ENCODE measurements at regions not wholly inside any gene's neighbourhood (a gene's known extent, or its start where the extent isn't known, plus 50 kb on each side); places are given as distances from the start of the nearest gene placed in this dataset.

DNA sequence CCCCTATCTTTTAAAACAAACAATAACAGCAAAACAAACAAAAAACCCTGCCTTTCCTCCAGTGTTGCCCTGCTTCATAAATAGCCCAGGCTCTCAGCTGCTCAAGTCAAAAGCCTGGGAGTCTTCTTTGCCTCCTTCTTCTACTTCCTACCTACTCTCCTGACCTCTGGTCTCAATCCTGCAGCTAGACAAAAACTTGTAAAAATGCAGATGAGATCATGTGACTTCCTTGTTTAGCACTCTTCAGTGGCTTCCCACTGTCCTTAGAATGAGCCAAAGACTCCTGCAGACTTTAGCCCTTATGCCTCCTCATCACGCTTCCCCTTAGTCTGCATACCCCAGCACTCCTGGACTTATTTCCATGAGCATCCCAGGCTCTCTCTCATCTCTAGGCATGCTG, 55.0 kb upstream of the ZNF644 start:
- no peak overlapping the region for H3K4me3 ChIP-seq (replicated peaks; ENCODE audit: low read depth, low read length)
- DNase-seq (ENCODE audit: low read depth) = no peak
- no peak for TF ChIP-seq CTCF (IDR thresholded peaks at IDR 0.05; ENCODE audit: low read length, missing control alignments)

GRCh38 chr1:91075233-91076135, 53.6 kb upstream of the ZNF644 start:
- no peak for TF ChIP-seq CTCF (IDR thresholded peaks at IDR 0.05; ENCODE audit: low read length, missing control alignments)
- H3K4me3 ChIP-seq (replicated peaks; ENCODE audit: low read depth, low read length) = no peak overlapping the region
- peak; percentile 32 for DNase-seq (ENCODE audit: low read depth)

GRCh38 chr1:91073299-91073698, 51.5 kb upstream of the ZNF644 start:
- no peak for TF ChIP-seq CTCF (IDR thresholded peaks at IDR 0.05; ENCODE audit: low read length, missing control alignments)
- no peak overlapping the region for H3K4me3 ChIP-seq (replicated peaks; ENCODE audit: low read depth, low read length)
- no peak for DNase-seq (ENCODE audit: low read depth)

GRCh38 chr1:91071838-91072237, 50.0 kb upstream of the ZNF644 start:
- H3K4me3 ChIP-seq (replicated peaks; ENCODE audit: low read depth, low read length) = no peak overlapping the region
- TF ChIP-seq CTCF (IDR thresholded peaks at IDR 0.05; ENCODE audit: low read length, missing control alignments) = no peak
- no peak for DNase-seq (ENCODE audit: low read depth)

Data from fibroblast of pulmonary artery (primary cell).